ENCODE measurements at regions not wholly inside any gene's neighbourhood (a gene's known extent, or its start where the extent isn't known, plus 50 kb on each side); places are given as distances from the start of the nearest gene placed in this dataset.

DNA sequence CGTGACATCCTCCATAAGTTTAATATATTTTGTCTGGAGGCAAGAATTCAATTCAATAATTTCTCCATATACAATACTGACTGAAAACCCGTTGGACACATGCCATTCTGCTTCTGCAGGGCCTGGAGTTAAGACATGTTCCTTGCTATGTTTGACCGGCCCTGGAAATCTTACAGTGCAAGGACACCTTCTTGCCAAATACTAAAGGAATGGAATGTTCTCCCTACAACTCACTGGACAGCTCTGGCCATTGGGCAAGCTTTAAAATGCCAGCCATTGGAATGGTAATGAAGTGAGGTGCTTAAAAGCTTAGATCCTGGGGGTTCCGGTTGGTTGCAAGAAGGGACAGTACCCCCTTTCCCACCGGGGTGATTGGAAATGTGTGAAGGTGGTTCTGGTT, 329.8 kb upstream of the PROK2 start:
- no peaks in the 10 kb centered on the region for H3K36me3 ChIP-seq (ENCODE audit: control insufficient read depth in 4 of 4, insufficient read depth in 4 of 4, low read length in 4 of 4)
- H3K9me3 ChIP-seq (ENCODE audit: control insufficient read depth in 4 of 4, insufficient read depth in 3 of 4, low read length in 3 of 4): peaks cover 0 to 3% (median 0%) of the 10 kb centered on the region in 4 donors
- H3K4me1 ChIP-seq (ENCODE audit: control insufficient read depth in 5 of 5, insufficient read depth in 5 of 5, low read length in 5 of 5): peaks cover 0 to 8% (median 0%) of the 10 kb centered on the region in 5 donors
- TF ChIP-seq, protein P1, sequence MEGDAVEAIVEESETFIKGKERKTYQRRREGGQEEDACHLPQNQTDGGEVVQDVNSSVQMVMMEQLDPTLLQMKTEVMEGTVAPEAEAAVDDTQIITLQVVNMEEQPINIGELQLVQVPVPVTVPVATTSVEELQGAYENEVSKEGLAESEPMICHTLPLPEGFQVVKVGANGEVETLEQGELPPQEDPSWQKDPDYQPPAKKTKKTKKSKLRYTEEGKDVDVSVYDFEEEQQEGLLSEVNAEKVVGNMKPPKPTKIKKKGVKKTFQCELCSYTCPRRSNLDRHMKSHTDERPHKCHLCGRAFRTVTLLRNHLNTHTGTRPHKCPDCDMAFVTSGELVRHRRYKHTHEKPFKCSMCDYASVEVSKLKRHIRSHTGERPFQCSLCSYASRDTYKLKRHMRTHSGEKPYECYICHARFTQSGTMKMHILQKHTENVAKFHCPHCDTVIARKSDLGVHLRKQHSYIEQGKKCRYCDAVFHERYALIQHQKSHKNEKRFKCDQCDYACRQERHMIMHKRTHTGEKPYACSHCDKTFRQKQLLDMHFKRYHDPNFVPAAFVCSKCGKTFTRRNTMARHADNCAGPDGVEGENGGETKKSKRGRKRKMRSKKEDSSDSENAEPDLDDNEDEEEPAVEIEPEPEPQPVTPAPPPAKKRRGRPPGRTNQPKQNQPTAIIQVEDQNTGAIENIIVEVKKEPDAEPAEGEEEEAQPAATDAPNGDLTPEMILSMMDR (IDR thresholded peaks at IDR 0.05; ENCODE audit: control extremely low read depth, extremely low read depth): no peak
- H3K27me3 ChIP-seq (ENCODE audit: control insufficient read depth in 3 of 3, insufficient read depth in 3 of 3, low read length in 2 of 3): peaks cover 0 to 2% (median 0%) of the 10 kb centered on the region in 3 donors
- WGBS, 2 donors: 69 to 74% methylated on average over 5 of the region's 5 CpGs
- DNase-seq (no peak), ATAC-seq (ENCODE audit: insufficient read depth, low FRiP score) (no peak)
- no peak overlapping the region for H3K9ac ChIP-seq (ENCODE audit: insufficient read depth in 1 of 2, low read length in 2 of 2)
- H3K27ac ChIP-seq (ENCODE audit: low read depth in 1 of 2, low read length in 1 of 2): no peak overlapping the region
- H3K4me3 ChIP-seq: no peak overlapping the region

DNA sequence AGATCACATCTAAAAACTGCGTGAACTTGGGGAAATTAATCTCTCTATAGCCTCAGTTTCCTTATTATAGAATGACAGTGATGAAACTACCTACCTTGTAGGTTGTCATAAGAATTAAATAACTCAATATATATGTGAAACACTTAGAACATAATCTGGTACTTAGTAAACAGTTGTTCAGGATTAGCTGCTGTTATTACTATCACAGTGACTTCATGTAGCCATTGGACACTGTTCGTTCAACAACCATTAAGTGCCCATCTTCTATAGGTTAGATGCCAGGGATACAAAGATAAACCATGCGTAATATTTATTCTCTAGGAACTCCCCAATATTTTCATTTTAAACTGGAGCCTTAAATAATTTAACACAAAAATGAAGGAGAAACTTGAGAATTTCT, 329.0 kb upstream of the PROK2 start:
- H3K27me3 ChIP-seq (ENCODE audit: control insufficient read depth in 3 of 3, insufficient read depth in 3 of 3, low read length in 2 of 3): peaks cover 0 to 2% (median 0%) of the 10 kb centered on the region in 3 donors
- no peak for ATAC-seq (ENCODE audit: insufficient read depth, low FRiP score)
- no peak overlapping the region for H3K4me3 ChIP-seq
- H3K27ac ChIP-seq (ENCODE audit: low read depth in 1 of 2, low read length in 1 of 2): no peak overlapping the region
- TF ChIP-seq, protein P1 (IDR thresholded peaks at IDR 0.05; ENCODE audit: control extremely low read depth, extremely low read depth): no peak
- H3K36me3 ChIP-seq (ENCODE audit: control insufficient read depth in 4 of 4, insufficient read depth in 4 of 4, low read length in 4 of 4): no peaks in the 10 kb centered on the region
- 97 to 98% methylated on average over 3 of the region's 3 CpGs for WGBS, 2 donors
- no peak overlapping the region for H3K9ac ChIP-seq (ENCODE audit: insufficient read depth in 1 of 2, low read length in 2 of 2)
- H3K9me3 ChIP-seq (ENCODE audit: control insufficient read depth in 4 of 4, insufficient read depth in 3 of 4, low read length in 3 of 4): peaks cover 0 to 3% (median 0%) of the 10 kb centered on the region in 4 donors
- H3K4me1 ChIP-seq (ENCODE audit: control insufficient read depth in 5 of 5, insufficient read depth in 5 of 5, low read length in 5 of 5): peaks cover 0 to 8% (median 0%) of the 10 kb centered on the region in 5 donors
- no peak for DNase-seq

DNA sequence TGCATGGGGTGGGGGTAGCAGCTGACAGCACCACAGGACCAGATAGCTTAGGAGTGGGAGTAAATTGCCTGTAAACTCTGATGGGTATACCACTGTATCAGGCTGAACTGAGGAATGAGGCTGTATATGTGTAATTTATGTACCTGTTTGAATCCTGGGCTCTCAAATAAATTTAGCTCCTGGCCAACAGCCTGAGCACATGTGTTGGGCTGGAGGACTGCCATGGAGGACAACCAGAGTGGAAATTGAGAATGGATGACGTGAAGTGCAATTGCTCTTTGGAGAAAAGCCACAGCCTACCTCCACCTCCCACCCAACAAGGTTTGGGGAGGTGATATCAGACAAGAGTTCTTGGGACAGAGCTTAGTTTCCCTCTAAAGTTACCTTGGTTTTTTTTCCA, 328.6 kb upstream of the PROK2 start:
- peaks cover 0 to 2% (median 0%) of the 10 kb centered on the region in 3 donors for H3K27me3 ChIP-seq (ENCODE audit: control insufficient read depth in 3 of 3, insufficient read depth in 3 of 3, low read length in 2 of 3)
- peaks cover 0 to 3% (median 0%) of the 10 kb centered on the region in 4 donors for H3K9me3 ChIP-seq (ENCODE audit: control insufficient read depth in 4 of 4, insufficient read depth in 3 of 4, low read length in 3 of 4)
- 79 to 94% methylated on average over 1 of the region's 1 CpG for WGBS, 2 donors
- no peak overlapping the region for H3K4me3 ChIP-seq
- ATAC-seq (ENCODE audit: insufficient read depth, low FRiP score): no peak
- H3K27ac ChIP-seq (ENCODE audit: low read depth in 1 of 2, low read length in 1 of 2): no peak overlapping the region
- H3K9ac ChIP-seq (ENCODE audit: insufficient read depth in 1 of 2, low read length in 2 of 2): no peak overlapping the region
- no peak for DNase-seq
- TF ChIP-seq, protein P1 (IDR thresholded peaks at IDR 0.05; ENCODE audit: control extremely low read depth, extremely low read depth): no peak
- H3K36me3 ChIP-seq (ENCODE audit: control insufficient read depth in 4 of 4, insufficient read depth in 4 of 4, low read length in 4 of 4): no peaks in the 10 kb centered on the region
- H3K4me1 ChIP-seq (ENCODE audit: control insufficient read depth in 5 of 5, insufficient read depth in 5 of 5, low read length in 5 of 5): peaks cover 0 to 8% (median 0%) of the 10 kb centered on the region in 5 donors

DNA sequence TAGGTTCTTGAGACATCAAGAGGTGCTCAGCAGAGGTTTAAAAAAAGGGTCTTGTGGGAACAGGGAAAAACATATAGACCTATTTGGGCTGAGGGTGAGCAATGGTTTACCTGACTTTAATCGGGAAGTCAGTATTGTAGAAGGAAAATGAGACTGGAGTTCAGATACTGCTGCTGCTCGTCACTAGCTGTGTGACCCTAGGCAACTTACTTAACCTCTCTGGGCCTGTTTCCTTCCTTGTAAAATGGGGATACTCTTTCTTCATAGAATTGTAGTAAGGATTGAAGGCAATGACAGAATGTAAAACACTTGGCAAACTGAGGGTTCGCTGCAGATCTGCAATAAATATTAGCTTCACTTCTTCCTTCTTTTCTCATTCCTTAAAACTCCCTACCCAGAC, 327.5 kb upstream of the PROK2 start:
- 78 to 91% methylated on average over 3 of the region's 3 CpGs for WGBS, 2 donors
- Histone ChIP-seq H3K4me1 (ENCODE audit: control insufficient read depth in 5 of 5, insufficient read depth in 5 of 5, low read length in 5 of 5) (peaks cover 0 to 8% (median 0%) of the 10 kb centered on the region in 5 donors), H3K27me3 (ENCODE audit: control insufficient read depth in 3 of 3, insufficient read depth in 3 of 3, low read length in 2 of 3) (peaks cover 0 to 2% (median 0%) of the 10 kb centered on the region in 3 donors), H3K27ac (ENCODE audit: low read depth in 1 of 2, low read length in 1 of 2) (no peak overlapping the region), H3K36me3 (ENCODE audit: control insufficient read depth in 4 of 4, insufficient read depth in 4 of 4, low read length in 4 of 4) (no peaks in the 10 kb centered on the region), H3K9ac (ENCODE audit: insufficient read depth in 1 of 2, low read length in 2 of 2) (no peak overlapping the region), H3K4me3 (no peak overlapping the region), H3K9me3 (ENCODE audit: control insufficient read depth in 4 of 4, insufficient read depth in 3 of 4, low read length in 3 of 4) (peaks cover 0 to under 1% (median 0%) of the 10 kb centered on the region in 4 donors)
- DNase-seq (no peak), ATAC-seq (ENCODE audit: insufficient read depth, low FRiP score) (no peak)
- TF ChIP-seq, protein P1 (IDR thresholded peaks at IDR 0.05; ENCODE audit: control extremely low read depth, extremely low read depth): no peak
